NK-92 treated with Interleukin-12 subunit alpha and Interleukin-12 subunit beta, amount 100 ng/mL, for 24 hours (cell line): ENCODE measurements at regions not wholly inside any gene's neighbourhood (a gene's known extent, or its start where the extent isn't known, plus 50 kb on each side); places are given as distances from the start of the nearest gene placed in this dataset.

Experiments
- DNase-seq: peaks from one replicate; lab custom pipeline; 2025; lab: John Stamatoyannopoulos, UW

GRCh38 chr18:26741758-26742157 lies 123.7 kb downstream of the AQP4 start:
- no peak for DNase-seq

GRCh38 chr18:26741048-26741447 lies 124.5 kb downstream of the AQP4 start:
- no peak for DNase-seq

- DNase-seq = no peak
Measured at GRCh38 chr18:26740396-26740795, 125.1 kb downstream of the AQP4 start.

GRCh38 chr18:26738706-26739105 lies 126.8 kb downstream of the AQP4 start:
- no peak for DNase-seq

- no peak for DNase-seq
Measured at GRCh38 chr18:26736301-26736700, 129.2 kb downstream of the AQP4 start.

GRCh38 chr18:26734760-26735159 lies 130.7 kb downstream of the AQP4 start:
- DNase-seq = no peak

GRCh38 chr18:26729449-26729848 lies 136.1 kb downstream of the AQP4 start:
- DNase-seq = no peak

GRCh38 chr18:26729008-26729407 lies 136.5 kb downstream of the AQP4 start:
- DNase-seq = no peak

GRCh38 chr18:26723981-26724380 lies 141.5 kb downstream of the AQP4 start:
- DNase-seq = no peak

GRCh38 chr18:26722565-26722931 lies 143.0 kb downstream of the AQP4 start:
- DNase-seq = no peak

GRCh38 chr18:26721854-26722564 lies 143.5 kb downstream of the AQP4 start:
- no peak for DNase-seq

- DNase-seq = no peak
Measured at GRCh38 chr18:26719896-26720295, 145.6 kb downstream of the AQP4 start.

GRCh38 chr18:26717123-26717719 lies 148.3 kb downstream of the AQP4 start:
- no peak for DNase-seq

GRCh38 chr18:26714739-26715138 lies 150.8 kb downstream of the AQP4 start:
- DNase-seq = no peak

GRCh38 chr18:26711756-26712155 lies 153.8 kb downstream of the AQP4 start:
- no peak for DNase-seq

GRCh38 chr18:26710470-26711096 lies 154.9 kb downstream of the AQP4 start:
- DNase-seq = peak; percentile 36

GRCh38 chr18:26709897-26710296 lies 155.6 kb downstream of the AQP4 start:
- no peak for DNase-seq

- DNase-seq = no peak
Measured at GRCh38 chr18:26708806-26709716, 156.4 kb downstream of the AQP4 start.

GRCh38 chr18:26706911-26707351 lies 158.6 kb downstream of the AQP4 start:
- no peak for DNase-seq

- no peak for DNase-seq
Measured at GRCh38 chr18:26705757-26706156, 157.4 kb upstream of the KCTD1 start.

- DNase-seq = no peak
Measured at GRCh38 chr18:26703170-26703930, 155.0 kb upstream of the KCTD1 start.

- DNase-seq = no peak
Measured at GRCh38 chr18:26702086-26702485, 153.7 kb upstream of the KCTD1 start.
